A673 (cell line): ENCODE measurements at regions not wholly inside any gene's neighbourhood (a gene's known extent, or its start where the extent isn't known, plus 50 kb on each side); places are given as distances from the start of the nearest gene placed in this dataset.
"Not testable (repeated sequence)": the region's sequence is repeated elsewhere in the genome, so short reads cannot be mapped to it uniquely, and the experiment has no call there.

Experiments used
- BruUV-seq: library from RNA; stranded (reverse); fragments of 400-500 nt; replicated peaks from 2 replicates; lab custom pipeline; 2021; lab: Mats Ljungman, UMichigan
- CTCF ChIA-PET: fragments of 300-600 bp; sonication (Branson Sonifier 250); formaldehyde crosslinking; loops from one replicate; lab custom pipeline; 2022; ENCODE audit warnings: antibody characterized with exemption; lab: Charles Lee
- POLR2A ChIA-PET: fragments of 300-600 bp; sonication (Branson Sonifier 250); formaldehyde crosslinking; loops from one replicate; lab custom pipeline; 2022; ENCODE audit warnings: antibody characterized with exemption; ENCODE audit not compliant: low non-redundant PET; lab: Charles Lee
- DNase-seq: peaks from one replicate; pipeline ENCODE4 v3.0.0-alpha.2; 2015; ENCODE audit warnings: low spot score
- H3K27ac ChIP-seq: fragments of 200-600 bp; sonication (generic); 2 replicates; pipeline ENCODE4 v1.5.1; 2016; ENCODE audit warnings: mixed run types, low read depth, mild to moderate bottlenecking, mixed read lengths, antibody characterized with exemption, low read length; ENCODE audit not compliant: poor library complexity, severe bottlenecking
- H3K27me3 ChIP-seq: fragments of 200-600 bp; sonication (generic); replicated peaks from 2 replicates; pipeline ENCODE4 v1.6.1; 2017; ENCODE audit warnings: mixed run types, low read depth, mild to moderate bottlenecking, mixed read lengths, antibody characterized with exemption, low read length; ENCODE audit not compliant: insufficient read depth, poor library complexity
- H3K36me3 ChIP-seq: fragments of 200-600 bp; sonication (generic); 2 replicates; pipeline ENCODE4 v1.6.1; 2016; ENCODE audit warnings: mixed run types, mild to moderate bottlenecking, mixed read lengths, antibody characterized with exemption, low read length; ENCODE audit not compliant: insufficient read depth, poor library complexity, severe bottlenecking
- H3K4me1 ChIP-seq: fragments of 200-600 bp; sonication (generic); 2 replicates; pipeline ENCODE4 v1.6.1; 2017; ENCODE audit warnings: mixed run types, mild to moderate bottlenecking, mixed read lengths, antibody characterized with exemption, low read length; ENCODE audit not compliant: insufficient read depth, poor library complexity, severe bottlenecking
- H3K4me3 ChIP-seq: fragments of 200-600 bp; sonication (generic); 2 replicates; pipeline ENCODE4 v1.5.1; 2016; ENCODE audit warnings: low read depth, mixed run types, mild to moderate bottlenecking, mixed read lengths, low read length; ENCODE audit not compliant: poor library complexity, severe bottlenecking
- H3K9me3 ChIP-seq: fragments of 200-600 bp; sonication (generic); 2 replicates; pipeline ENCODE4 v1.6.1; 2016; ENCODE audit warnings: mixed run types, low read depth, mild to moderate bottlenecking, mixed read lengths, antibody characterized with exemption, low read length; ENCODE audit not compliant: poor library complexity, severe bottlenecking
- EZH2 ChIP-seq: fragments of 200-600 bp; sonication (generic); IDR thresholded peaks from 2 replicates; pipeline ENCODE4 v1.6.1; 2017; ENCODE audit warnings: borderline replicate concordance, low read depth, mild to moderate bottlenecking, mixed read lengths, antibody characterized with exemption, low read length; ENCODE audit not compliant: poor library complexity, severe bottlenecking
- intact Hi-C: fragments of 100-400 bp; cut with micrococcal nuclease; formaldehyde crosslinking; loops from one replicate; pipeline ENCODE4 v1.10.0; 2022; ENCODE audit not compliant: unreplicated experiment
- TF ChIP-seq, protein P1 (sequence below): fragments of 300-800, 200-600 bp; sonication (generic); conservative IDR thresholded peaks from 2 replicates; pipeline ENCODE4 v1.5.1; 2017; ENCODE audit warnings: low read depth, mild to moderate bottlenecking, antibody characterized with exemption, low read length, moderate library complexity, mixed read lengths

GRCh38 chr16:86272744-86273143 is 237.6 kb upstream of the FOXF1 start:
- ChIA-PET POLR2A (no interaction called here), CTCF (no interaction called here)
- Histone ChIP-seq H3K4me3 (no peak overlapping the region), H3K27ac (no peak overlapping the region), H3K9me3 (no peaks in the 10 kb centered on the region), H3K27me3 (peaks cover 54% of the 10 kb centered on the region), H3K36me3 (no peaks in the 10 kb centered on the region), H3K4me1 (no peaks in the 10 kb centered on the region)
- intact Hi-C loops, result no loop called here
- no peak for TF ChIP-seq EZH2
- TF ChIP-seq, protein P1, sequence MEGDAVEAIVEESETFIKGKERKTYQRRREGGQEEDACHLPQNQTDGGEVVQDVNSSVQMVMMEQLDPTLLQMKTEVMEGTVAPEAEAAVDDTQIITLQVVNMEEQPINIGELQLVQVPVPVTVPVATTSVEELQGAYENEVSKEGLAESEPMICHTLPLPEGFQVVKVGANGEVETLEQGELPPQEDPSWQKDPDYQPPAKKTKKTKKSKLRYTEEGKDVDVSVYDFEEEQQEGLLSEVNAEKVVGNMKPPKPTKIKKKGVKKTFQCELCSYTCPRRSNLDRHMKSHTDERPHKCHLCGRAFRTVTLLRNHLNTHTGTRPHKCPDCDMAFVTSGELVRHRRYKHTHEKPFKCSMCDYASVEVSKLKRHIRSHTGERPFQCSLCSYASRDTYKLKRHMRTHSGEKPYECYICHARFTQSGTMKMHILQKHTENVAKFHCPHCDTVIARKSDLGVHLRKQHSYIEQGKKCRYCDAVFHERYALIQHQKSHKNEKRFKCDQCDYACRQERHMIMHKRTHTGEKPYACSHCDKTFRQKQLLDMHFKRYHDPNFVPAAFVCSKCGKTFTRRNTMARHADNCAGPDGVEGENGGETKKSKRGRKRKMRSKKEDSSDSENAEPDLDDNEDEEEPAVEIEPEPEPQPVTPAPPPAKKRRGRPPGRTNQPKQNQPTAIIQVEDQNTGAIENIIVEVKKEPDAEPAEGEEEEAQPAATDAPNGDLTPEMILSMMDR, result no peak
- DNase-seq, result no peak
- no TSS peak for BruUV-seq

- H3K27ac ChIP-seq, result no peak overlapping the region
- H3K4me1 ChIP-seq, result no peaks in the 10 kb centered on the region
- no peaks in the 10 kb centered on the region for H3K9me3 ChIP-seq
- no TSS peak for BruUV-seq
- intact Hi-C loops, result no loop called here
- H3K27me3 ChIP-seq, result peaks cover 59% of the 10 kb centered on the region
- TF ChIP-seq EZH2, result no peak
- TF ChIP-seq, protein P1, result no peak
- H3K36me3 ChIP-seq, result no peaks in the 10 kb centered on the region
- ChIA-PET POLR2A (no interaction called here), CTCF (no interaction called here)
- H3K4me3 ChIP-seq, result no peak overlapping the region
- DNase-seq, result no peak
Measured at GRCh38 chr16:86277221-86277620, 233.1 kb upstream of the FOXF1 start.

GRCh38 chr16:86277859-86278258 is 232.5 kb upstream of the FOXF1 start:
- DNase-seq, BruUV-seq, H3K36me3 ChIP-seq, POLR2A ChIA-PET, H3K9me3 ChIP-seq, intact Hi-C loops, H3K4me1 ChIP-seq, H3K4me3 ChIP-seq, CTCF ChIA-PET, H3K27ac ChIP-seq: not testable (repeated sequence)
- H3K27me3 ChIP-seq, result peaks cover 61% of the 10 kb centered on the region

GRCh38 chr16:86281421-86281820 is 228.9 kb upstream of the FOXF1 start:
- intact Hi-C loops, result no loop called here
- ChIA-PET POLR2A (no interaction called here), CTCF (no interaction called here)
- no peak for DNase-seq
- H3K27ac ChIP-seq, result no peak overlapping the region
- TF ChIP-seq EZH2, result no peak
- TF ChIP-seq, protein P1, result no peak
- no peaks in the 10 kb centered on the region for H3K36me3 ChIP-seq
- no peaks in the 10 kb centered on the region for H3K9me3 ChIP-seq
- no TSS peak for BruUV-seq
- no peak overlapping the region for H3K4me3 ChIP-seq
- no peaks in the 10 kb centered on the region for H3K4me1 ChIP-seq
- peaks cover 67% of the 10 kb centered on the region for H3K27me3 ChIP-seq
